GM12873 (cell line): ENCODE measurements at regions not wholly inside any gene's neighbourhood (a gene's known extent, or its start where the extent isn't known, plus 50 kb on each side); places are given as distances from the start of the nearest gene placed in this dataset.

ENCODE experiments used
- TF ChIP-seq, protein P1 (sequence below): IDR thresholded peaks from 2 replicates; pipeline ENCODE4 v1.5.1; 2012; ENCODE audit warnings: low read depth, mild to moderate bottlenecking, moderate library complexity, low read length, control low read depth; ENCODE audit not compliant: insufficient read depth; ENCODE audit errors: missing control alignments

DNA sequence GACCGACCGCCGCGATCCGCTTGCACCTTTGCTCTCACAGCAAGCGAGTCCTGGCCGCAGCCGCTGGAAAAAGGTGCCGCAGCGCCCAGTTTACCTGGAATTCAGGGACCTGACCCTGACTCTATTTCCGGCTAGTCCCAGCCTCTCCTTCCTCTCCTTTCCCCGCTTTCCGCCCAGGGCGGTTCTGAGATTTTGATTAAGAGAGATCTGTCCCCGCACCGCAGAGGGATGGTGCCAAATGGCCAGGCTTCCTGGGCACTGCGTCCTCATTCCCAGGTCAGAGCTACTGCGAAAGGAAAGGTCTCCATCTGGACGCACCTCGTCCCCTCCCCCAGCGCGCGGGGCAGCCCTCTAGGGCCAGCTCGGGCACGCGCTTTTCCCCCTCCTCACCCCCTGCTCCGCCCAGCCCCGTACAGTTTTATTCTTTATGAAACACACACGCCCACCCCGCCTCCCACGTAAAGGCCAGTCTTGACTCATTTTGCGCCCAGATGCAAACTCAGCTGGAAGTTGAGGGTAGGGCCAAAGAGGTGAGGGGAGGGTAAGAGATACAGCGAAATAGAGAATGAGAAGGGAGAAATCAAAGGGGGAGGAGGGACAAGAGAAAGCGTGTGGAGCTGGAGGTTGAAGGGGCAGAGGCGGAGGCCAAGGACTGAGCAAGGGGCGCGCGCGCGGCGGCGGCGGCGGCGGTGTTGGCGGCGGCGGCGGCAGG lies 411.8 kb upstream of the ESRRG start:
- TF ChIP-seq, protein P1, sequence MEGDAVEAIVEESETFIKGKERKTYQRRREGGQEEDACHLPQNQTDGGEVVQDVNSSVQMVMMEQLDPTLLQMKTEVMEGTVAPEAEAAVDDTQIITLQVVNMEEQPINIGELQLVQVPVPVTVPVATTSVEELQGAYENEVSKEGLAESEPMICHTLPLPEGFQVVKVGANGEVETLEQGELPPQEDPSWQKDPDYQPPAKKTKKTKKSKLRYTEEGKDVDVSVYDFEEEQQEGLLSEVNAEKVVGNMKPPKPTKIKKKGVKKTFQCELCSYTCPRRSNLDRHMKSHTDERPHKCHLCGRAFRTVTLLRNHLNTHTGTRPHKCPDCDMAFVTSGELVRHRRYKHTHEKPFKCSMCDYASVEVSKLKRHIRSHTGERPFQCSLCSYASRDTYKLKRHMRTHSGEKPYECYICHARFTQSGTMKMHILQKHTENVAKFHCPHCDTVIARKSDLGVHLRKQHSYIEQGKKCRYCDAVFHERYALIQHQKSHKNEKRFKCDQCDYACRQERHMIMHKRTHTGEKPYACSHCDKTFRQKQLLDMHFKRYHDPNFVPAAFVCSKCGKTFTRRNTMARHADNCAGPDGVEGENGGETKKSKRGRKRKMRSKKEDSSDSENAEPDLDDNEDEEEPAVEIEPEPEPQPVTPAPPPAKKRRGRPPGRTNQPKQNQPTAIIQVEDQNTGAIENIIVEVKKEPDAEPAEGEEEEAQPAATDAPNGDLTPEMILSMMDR = no peak

DNA sequence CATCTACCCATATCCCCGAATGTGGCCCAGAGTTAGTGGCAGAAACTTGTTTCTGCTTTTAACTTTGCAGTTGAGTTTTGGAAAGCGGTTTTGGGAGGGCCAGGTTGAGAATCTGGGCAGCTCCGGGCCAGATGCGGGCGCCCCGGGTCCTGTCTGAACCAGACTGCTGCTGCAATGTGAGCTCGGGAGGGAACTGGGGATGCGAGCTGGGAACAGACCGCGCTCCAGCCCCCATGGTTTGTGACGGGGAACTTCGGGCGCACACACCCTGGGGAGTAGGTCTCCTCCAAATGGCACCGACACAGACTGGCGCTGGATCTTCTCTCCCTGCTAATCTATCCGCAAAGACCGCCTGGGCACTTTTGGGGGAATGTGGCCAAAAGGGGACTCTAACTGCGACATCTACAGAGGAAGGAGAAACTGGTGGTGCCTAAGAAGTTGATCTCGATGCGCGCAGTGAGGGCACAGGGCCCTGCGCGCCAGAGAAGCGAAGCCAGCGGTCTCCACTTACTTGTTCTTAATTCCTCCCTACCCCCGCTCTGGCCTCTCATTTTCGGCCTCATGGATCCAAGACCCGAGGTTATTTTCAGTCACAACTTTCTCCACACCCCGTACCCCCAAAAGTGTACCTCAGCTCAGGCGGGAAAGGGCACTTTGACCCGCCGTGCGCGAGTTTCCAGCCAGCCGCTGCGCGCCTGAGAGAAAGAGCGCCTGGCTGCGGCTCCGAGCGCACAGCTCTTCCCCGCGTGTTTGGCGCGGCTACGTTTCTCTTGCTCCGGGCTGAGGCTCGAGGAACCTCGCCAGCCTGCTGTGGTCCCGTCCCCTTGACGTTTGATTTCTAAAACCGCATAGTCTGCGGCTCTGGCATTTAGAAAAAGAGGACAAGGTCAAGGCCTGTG lies 411.0 kb upstream of the ESRRG start:
- TF ChIP-seq, protein P1 = no peak

DNA sequence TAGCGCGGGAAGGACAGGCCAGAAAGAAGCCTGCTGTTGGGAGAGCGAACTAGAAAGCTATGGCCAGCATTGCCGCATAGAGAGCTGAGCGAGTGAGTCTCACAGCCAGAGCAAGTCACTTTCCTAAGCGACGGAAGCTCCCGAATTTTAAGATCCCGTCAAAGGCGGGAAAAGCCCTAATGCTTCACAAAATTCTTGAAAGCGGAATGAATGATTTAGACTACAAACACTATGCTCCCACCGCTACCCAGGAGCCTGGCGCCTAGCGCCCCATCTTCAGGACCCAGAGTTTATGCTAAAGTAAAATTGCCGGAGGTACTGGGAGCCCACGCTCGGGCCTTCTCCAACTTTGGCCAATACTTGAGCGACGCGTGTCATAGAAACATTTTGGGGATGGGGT lies 409.9 kb upstream of the ESRRG start:
- TF ChIP-seq, protein P1 = no peak

DNA sequence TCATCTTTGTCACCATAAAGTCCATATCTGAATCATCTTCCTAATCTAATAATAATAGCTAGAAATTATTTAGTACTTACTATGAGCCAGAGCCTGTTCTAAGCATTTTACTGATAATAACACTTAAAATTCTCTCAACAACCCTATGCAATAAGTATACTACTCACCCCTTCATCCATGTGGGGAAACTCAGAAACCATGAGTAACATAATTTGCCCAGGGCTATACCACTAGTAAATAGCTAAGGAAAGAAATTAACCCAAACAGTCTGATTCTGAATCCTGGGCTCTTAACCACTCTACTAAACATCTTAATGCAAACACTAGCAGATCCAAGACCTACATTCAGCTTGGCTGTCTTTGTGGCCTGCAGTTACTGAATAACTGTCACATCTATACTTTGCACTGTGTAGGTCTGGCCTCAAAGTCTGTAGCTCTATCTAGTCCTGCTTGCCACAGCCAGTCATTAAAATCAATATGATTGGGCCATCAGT lies 394.8 kb upstream of the ESRRG start:
- TF ChIP-seq, protein P1 = no peak

DNA sequence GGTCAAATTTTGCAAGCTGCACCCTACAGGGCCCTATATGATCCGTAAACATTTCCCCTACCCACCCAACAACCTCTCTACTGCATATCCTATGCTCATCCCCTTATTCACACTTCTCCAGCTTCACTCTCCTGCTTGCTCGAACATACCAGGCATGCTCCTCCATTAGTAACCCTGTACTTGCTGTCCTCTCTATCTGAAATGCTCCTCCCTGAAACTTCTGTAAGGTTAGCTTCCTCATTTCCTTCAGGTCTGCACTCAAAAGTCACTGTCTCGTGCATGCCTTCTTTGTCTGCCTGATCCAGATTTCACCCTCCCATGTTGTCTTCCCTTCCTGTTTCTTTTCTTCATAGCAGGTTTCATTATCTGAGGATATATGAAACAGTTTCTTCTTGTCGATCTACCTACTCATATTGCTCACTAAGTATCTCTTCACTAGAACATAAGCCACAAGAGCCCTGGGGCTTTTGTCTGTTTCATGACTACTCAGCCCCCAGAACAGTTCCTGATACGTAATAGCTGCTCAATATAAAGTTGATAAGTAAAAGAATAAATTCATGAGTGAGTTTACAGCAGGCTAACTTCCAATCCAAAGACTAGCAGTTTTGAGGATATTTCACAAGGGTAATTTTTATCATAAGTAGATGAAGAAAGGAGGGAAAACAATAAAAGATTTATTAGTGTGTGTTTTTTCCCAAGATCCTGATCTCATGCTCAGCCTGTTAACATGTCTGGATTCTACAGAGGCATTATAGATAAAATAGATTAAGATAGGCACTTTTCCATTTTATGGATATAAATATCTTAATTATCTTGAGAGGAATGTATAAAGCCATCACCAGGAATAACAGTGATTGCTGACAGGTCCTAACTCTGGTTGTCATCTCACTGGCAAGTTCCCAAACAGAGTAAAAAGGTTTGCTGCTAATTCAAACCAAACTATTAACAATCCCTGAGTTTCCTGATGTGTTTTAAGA lies 392.5 kb upstream of the ESRRG start:
- TF ChIP-seq, protein P1 = no peak

DNA sequence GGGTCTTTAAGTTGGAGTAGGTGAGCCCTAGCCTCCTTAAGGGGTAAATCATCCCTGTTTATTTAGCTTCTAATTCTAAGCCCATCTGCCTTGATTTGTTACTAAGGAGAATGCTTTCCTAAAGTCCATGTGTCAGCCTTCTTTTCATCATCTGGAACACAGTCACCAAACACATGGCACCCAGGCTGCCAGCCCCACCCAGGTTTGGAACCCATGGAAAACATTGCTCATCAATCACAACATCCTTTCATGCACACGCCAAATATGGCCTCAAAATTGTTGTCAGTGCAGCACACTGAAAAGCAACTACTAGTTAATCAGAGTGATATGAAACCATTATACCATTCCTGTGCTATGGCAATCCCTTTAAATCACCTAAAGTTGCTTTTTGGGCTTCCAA lies 386.7 kb upstream of the ESRRG start:
- TF ChIP-seq, protein P1 = no peak
